GM23248 (cell line): ENCODE measurements at regions not wholly inside any gene's neighbourhood (a gene's known extent, or its start where the extent isn't known, plus 50 kb on each side); places are given as distances from the start of the nearest gene placed in this dataset.

Experiments used
- DNase-seq: peaks from one replicate; pipeline ENCODE4 v3.0.0-alpha.2; 2015
- H2AFZ ChIP-seq: fragments of 200-600 bp; sonication (generic); 2 replicates; pipeline ENCODE4 v1.6.1; 2016; ENCODE audit warnings: antibody characterized with exemption
- H3F3A ChIP-seq: fragments of 200-600 bp; sonication (generic); 2 replicates; pipeline ENCODE4 v1.6.1; 2016; ENCODE audit warnings: mild to moderate bottlenecking, antibody characterized with exemption, mixed run types; ENCODE audit not compliant: insufficient read depth
- H3K27ac ChIP-seq: fragments of 200-600 bp; sonication (generic); 2 replicates; pipeline ENCODE4 v1.5.1; 2016; ENCODE audit warnings: mild to moderate bottlenecking
- H3K27me3 ChIP-seq: fragments of 200-600 bp; sonication (generic); replicated peaks from 2 replicates; pipeline ENCODE4 v1.6.1; 2016; ENCODE audit warnings: mild to moderate bottlenecking; ENCODE audit not compliant: insufficient read depth
- H3K36me3 ChIP-seq: fragments of 200-600 bp; sonication (generic); 2 replicates; pipeline ENCODE4 v1.6.1; 2016; ENCODE audit warnings: low read depth, mild to moderate bottlenecking
- H3K4me1 ChIP-seq: fragments of 200-600 bp; sonication (generic); 2 replicates; pipeline ENCODE4 v1.6.1; 2016; ENCODE audit warnings: mild to moderate bottlenecking; ENCODE audit not compliant: insufficient read depth
- H3K4me2 ChIP-seq: fragments of 200-600 bp; sonication (generic); one replicate; pipeline ENCODE4 v1.6.1; 2016; ENCODE audit warnings: mild to moderate bottlenecking; ENCODE audit not compliant: unreplicated experiment
- H3K4me3 ChIP-seq: fragments of 200-600 bp; sonication (generic); 2 replicates; pipeline ENCODE4 v1.5.1; 2016; ENCODE audit warnings: mild to moderate bottlenecking
- H3K79me2 ChIP-seq: fragments of 200-600 bp; sonication (generic); 2 replicates; pipeline ENCODE4 v1.6.1; 2016; ENCODE audit warnings: mild to moderate bottlenecking; ENCODE audit not compliant: insufficient read depth
- H3K9ac ChIP-seq: fragments of 200-600 bp; sonication (generic); 2 replicates; pipeline ENCODE4 v1.6.1; 2016; ENCODE audit warnings: mild to moderate bottlenecking
- H3K9me2 ChIP-seq: fragments of 200-600 bp; sonication (generic); 2 replicates; pipeline ENCODE4 v1.6.1; 2016; ENCODE audit warnings: mixed run types, mild to moderate bottlenecking, moderate library complexity; ENCODE audit not compliant: insufficient read depth
- H3K9me3 ChIP-seq: fragments of 200-600 bp; sonication (generic); one replicate; pipeline ENCODE4 v1.6.1; 2017; ENCODE audit warnings: low read depth
- H4K20me1 ChIP-seq: fragments of 200-600 bp; sonication (generic); 2 replicates; pipeline ENCODE4 v1.6.0; 2016; ENCODE audit not compliant: insufficient read depth
- EZH2 ChIP-seq: fragments of 200-600 bp; sonication (generic); IDR thresholded peaks from 2 replicates; pipeline ENCODE4 v1.6.1; 2018; ENCODE audit warnings: antibody characterized with exemption, mild to moderate bottlenecking; ENCODE audit not compliant: insufficient read depth, poor library complexity, severe bottlenecking
- EZH2phosphoT487 ChIP-seq: fragments of 200-600 bp; sonication (generic); IDR thresholded peaks from 2 replicates; pipeline ENCODE4 v1.6.1; 2018; ENCODE audit warnings: antibody characterized with exemption, moderate library complexity, mild to moderate bottlenecking, low read depth; ENCODE audit not compliant: insufficient read depth
- WGBS, 2 experiments: methylation state at CpG; one replicate each; pipeline ENCODE4 v1.1.6; 2015 to 2017; ENCODE audit warnings: low lambda C conversion rate in 2 of 2, low coverage in 1 of 2; ENCODE audit errors: missing lambda C conversion rate in 2 of 2; 5-methylcytosine and 5-hydroxymethylcytosine counted together
- in situ Hi-C: fragments of 300-500 bp; cut with MboI; formaldehyde crosslinking; loops from 2 replicates; pipeline ENCODE4 v1.15.0; 2020

GRCh38 chr16:86297391-86297790, 212.9 kb upstream of the FOXF1 start:
- Histone ChIP-seq H3F3A (no peaks in the 10 kb centered on the region), H3K4me1 (peaks cover 7% of the 10 kb centered on the region; the same call in 1 of the 2 replicates), H3K9ac (no peak overlapping the region), H3K36me3 (no peaks in the 10 kb centered on the region), H3K27me3 (peaks cover 82% of the 10 kb centered on the region), H3K9me3 (no peaks in the 10 kb centered on the region), H3K4me3 (peak overlapping the region; percentile 38), H3K4me2 (peak overlapping the region; percentile 54), H3K79me2 (no peaks in the 10 kb centered on the region), H3K9me2 (no peaks in the 10 kb centered on the region), H4K20me1 (no peaks in the 10 kb centered on the region), H3K27ac (no peak overlapping the region), H2AFZ (peak overlapping the region; percentile 44; the same call in 1 of the 2 replicates)
- in situ Hi-C loops, result no loop called here
- DNase-seq, result peak; percentile 46
- 18 to 22% methylated on average over 13 of the region's 13 CpGs for WGBS, 2 experiments
- TF ChIP-seq EZH2phosphoT487, result no peak
- no peak for TF ChIP-seq EZH2

GRCh38 chr16:86297866-86298757, 212.2 kb upstream of the FOXF1 start:
- Histone ChIP-seq H3K9me2 (no peaks in the 10 kb centered on the region), H3K4me2 (peak overlapping the region; percentile 54), H4K20me1 (no peaks in the 10 kb centered on the region), H3K4me3 (peak overlapping the region; percentile 38), H3F3A (no peaks in the 10 kb centered on the region), H2AFZ (peak overlapping the region; percentile 44; the same call in 1 of the 2 replicates), H3K27me3 (peaks cover 75% of the 10 kb centered on the region), H3K36me3 (no peaks in the 10 kb centered on the region), H3K4me1 (peaks cover 7% of the 10 kb centered on the region; the same call in 1 of the 2 replicates), H3K9me3 (no peaks in the 10 kb centered on the region), H3K79me2 (no peaks in the 10 kb centered on the region), H3K9ac (no peak overlapping the region), H3K27ac (no peak overlapping the region)
- in situ Hi-C loops, result no loop called here
- WGBS, 2 experiments, result 4 to 5% methylated on average over 31 of the region's 31 CpGs
- no peak for TF ChIP-seq EZH2phosphoT487
- peak; percentile 8 for TF ChIP-seq EZH2
- DNase-seq, result peak; percentile 50

- Histone ChIP-seq H3K9me2 (no peaks in the 10 kb centered on the region), H2AFZ (no peak overlapping the region; the same call in 1 of the 2 replicates), H3F3A (no peaks in the 10 kb centered on the region), H3K79me2 (no peaks in the 10 kb centered on the region), H3K27me3 (peaks cover 69% of the 10 kb centered on the region), H4K20me1 (no peaks in the 10 kb centered on the region), H3K9ac (no peak overlapping the region), H3K36me3 (no peaks in the 10 kb centered on the region), H3K4me3 (peak overlapping the region; percentile 27), H3K27ac (no peak overlapping the region), H3K9me3 (no peaks in the 10 kb centered on the region), H3K4me2 (peak overlapping the region; percentile 22), H3K4me1 (peaks cover 7% of the 10 kb centered on the region; the same call in 1 of the 2 replicates)
- in situ Hi-C loops, result no loop called here
- peak; percentile 54 for DNase-seq
- 2 to 5% methylated on average over 7 of the region's 7 CpGs for WGBS, 2 experiments
- TF ChIP-seq EZH2phosphoT487, result no peak
- TF ChIP-seq EZH2, result no peak
Measured at GRCh38 chr16:86298758-86299134, 211.6 kb upstream of the FOXF1 start.

- Histone ChIP-seq H4K20me1 (no peaks in the 10 kb centered on the region), H2AFZ (no peak overlapping the region), H3K9ac (no peak overlapping the region), H3K4me2 (no peak overlapping the region), H3K27me3 (peaks cover 59% of the 10 kb centered on the region), H3K79me2 (no peaks in the 10 kb centered on the region), H3K4me3 (no peak overlapping the region), H3F3A (no peaks in the 10 kb centered on the region), H3K9me2 (no peaks in the 10 kb centered on the region), H3K9me3 (no peaks in the 10 kb centered on the region), H3K36me3 (no peaks in the 10 kb centered on the region), H3K4me1 (peaks cover 7% of the 10 kb centered on the region; the same call in 1 of the 2 replicates), H3K27ac (no peak overlapping the region)
- in situ Hi-C loops, result no loop called here
- no peak for TF ChIP-seq EZH2phosphoT487
- no peak for TF ChIP-seq EZH2
- DNase-seq, result no peak
- WGBS, 2 experiments, result 60 to 66% methylated on average over 18 of the region's 18 CpGs
Measured at GRCh38 chr16:86299882-86300610, 210.3 kb upstream of the FOXF1 start.
